A549 (cell line): ENCODE measurements at regions not wholly inside any gene's neighbourhood (a gene's known extent, or its start where the extent isn't known, plus 50 kb on each side); places are given as distances from the start of the nearest gene placed in this dataset.

Experiments
- ATAC-seq, 2 experiments: fragments of 200-7000 bp in 1 of 2; fragments of >200 bp in 1 of 2; cut with Nextera tagmentation in 1 of 2; cut with Tn5 transposase in 1 of 2; 3 replicates each; pipeline versions ENCODE4 v1.8.0 to v1.9.1; 2018 to 2020; ENCODE audit warnings: mild to moderate bottlenecking in 1 of 2, moderate library complexity in 1 of 2
- CTCF ChIA-PET: fragments of 300-600 bp; sonication (Branson Sonifier 250); formaldehyde crosslinking; extraction: SDS; loops from one replicate; lab custom pipeline; 2021; ENCODE audit warnings: antibody characterized with exemption, inconsistent platforms; lab: Yijun Ruan, JAX
- POLR2A ChIA-PET: fragments of 350-600 bp; formaldehyde crosslinking; extraction: SDS; loops from one replicate; lab custom pipeline; 2021; ENCODE audit warnings: antibody characterized with exemption, inconsistent platforms; lab: Yijun Ruan, JAX
- DNase-seq, 2 experiments: peaks; one replicate each; pipeline versions ENCODE4 v3.0.0 to v3.0.0-alpha.2; 2011 to 2016; ENCODE audit warnings: low read depth in 1 of 2, low spot score in 1 of 2
- FAIRE-seq: peaks from 2 replicates; lab custom pipeline; 2011; peaks lifted over from hg19 to GRCh38; lab: Jason Lieb, UNC
- H3K27ac ChIP-seq, 2 experiments: fragments of >200 bp; sonication (Bioruptor Twin); formaldehyde crosslinking; 3 replicates each; pipeline ENCODE4 v1.5.1; 2016 to 2017
- H3K4me1 ChIP-seq: fragments of >200 bp; sonication (Bioruptor Twin); formaldehyde crosslinking; 3 replicates; pipeline ENCODE4 v1.6.1; 2016
- H3K4me2 ChIP-seq: fragments of >200 bp; sonication (Bioruptor Twin); formaldehyde crosslinking; 3 replicates; pipeline ENCODE4 v1.6.1; 2016
- H3K4me3 ChIP-seq: fragments of >200 bp; sonication (Bioruptor Twin); formaldehyde crosslinking; 3 replicates; pipeline ENCODE4 v1.5.1; 2016
- H3K9me3 ChIP-seq: fragments of >200 bp; sonication (Bioruptor Twin); formaldehyde crosslinking; 3 replicates; pipeline ENCODE4 v1.6.1; 2016
- CBX2 ChIP-seq: fragments of 200-600 bp; sonication (generic); IDR thresholded peaks from 2 replicates; pipeline ENCODE4 v1.6.1; 2016; ENCODE audit warnings: low read depth, mild to moderate bottlenecking, borderline replicate concordance
- CBX8 ChIP-seq: fragments of 200-600 bp; sonication (generic); IDR thresholded peaks from 2 replicates; pipeline ENCODE4 v1.6.1; 2016
- EP300 ChIP-seq, 2 experiments: fragments of >200 bp; sonication (Bioruptor Twin); formaldehyde crosslinking; IDR thresholded peaks; 2 replicates in 1 of 2; 3 replicates in 1 of 2; pipeline ENCODE4 v1.6.1; 2016 to 2017
- ESRRA ChIP-seq: fragments of 150-350 bp; IDR thresholded peaks from 2 replicates; pipeline ENCODE4 v1.6.1; 2014; ENCODE audit warnings: mild to moderate bottlenecking, low read length, borderline replicate concordance
- FOXS1 ChIP-seq: fragments of 250-450 bp; sonication (Bioruptor Pico); IDR thresholded peaks from 2 replicates; pipeline ENCODE4 v1.5.0; 2020; ENCODE audit warnings: mild to moderate bottlenecking, moderate library complexity
- HDAC2 ChIP-seq: fragments of 200-600 bp; sonication (generic); IDR thresholded peaks from 2 replicates; pipeline ENCODE4 v1.6.1; 2016
- HOXA7 ChIP-seq: fragments of 250-450 bp; sonication (Bioruptor Pico); IDR thresholded peaks from 2 replicates; pipeline ENCODE4 v1.5.0; 2020; ENCODE audit warnings: mild to moderate bottlenecking, moderate library complexity
- HOXB13 ChIP-seq: fragments of 250-450 bp; sonication (Bioruptor Pico); IDR thresholded peaks from 2 replicates; pipeline ENCODE4 v1.5.0; 2020; ENCODE audit warnings: low read depth, mild to moderate bottlenecking, moderate library complexity
- HOXB5 ChIP-seq: fragments of 250-450 bp; sonication (Bioruptor Pico); IDR thresholded peaks from 2 replicates; pipeline ENCODE4 v1.5.0; 2020; ENCODE audit warnings: mild to moderate bottlenecking, moderate library complexity
- JUNB ChIP-seq: fragments of >200 bp; sonication (Bioruptor Twin); formaldehyde crosslinking; IDR thresholded peaks from 2 replicates; pipeline ENCODE4 v1.6.1; 2016
- MAFK ChIP-seq: fragments of 450-650 bp; IDR thresholded peaks from 2 replicates; pipeline ENCODE4 v1.6.1; 2014; ENCODE audit not compliant: partially characterized antibody
- NFE2L2 ChIP-seq: fragments of 150-350 bp; conservative IDR thresholded peaks from 2 replicates; pipeline ENCODE4 v1.6.1; 2014; ENCODE audit warnings: low read length
- PHF8 ChIP-seq: fragments of 200-600 bp; sonication (generic); IDR thresholded peaks from 2 replicates; pipeline ENCODE4 v1.6.1; 2016; ENCODE audit warnings: low read depth, mild to moderate bottlenecking, antibody characterized with exemption, moderate library complexity, borderline replicate concordance
- RNF2 ChIP-seq: fragments of 200-600 bp; sonication (generic); IDR thresholded peaks from 2 replicates; pipeline ENCODE4 v1.6.1; 2016; ENCODE audit warnings: low read depth, mild to moderate bottlenecking, antibody characterized with exemption, moderate library complexity, borderline replicate concordance
- TFCP2L1 ChIP-seq: fragments of 250-450 bp; sonication (Bioruptor Pico); IDR thresholded peaks from 2 replicates; pipeline ENCODE4 v1.5.0; 2021; ENCODE audit warnings: mild to moderate bottlenecking
- TP53 ChIP-seq: fragments of 250-450 bp; sonication (Bioruptor Pico); IDR thresholded peaks from 2 replicates; pipeline ENCODE4 v1.5.0; 2021; ENCODE audit warnings: mild to moderate bottlenecking, moderate library complexity
- ZC3H11A ChIP-seq: fragments of 450-650 bp; IDR thresholded peaks from 2 replicates; pipeline ENCODE4 v1.6.1; 2014; ENCODE audit warnings: antibody characterized with exemption, mild to moderate bottlenecking
- ZSCAN20 ChIP-seq: fragments of 250-450 bp; sonication (Bioruptor Pico); IDR thresholded peaks from 2 replicates; pipeline ENCODE4 v1.8.0; 2022; ENCODE audit warnings: mild to moderate bottlenecking, moderate library complexity
- WGBS: methylation state at CpG from one replicate; pipeline ENCODE4 v1.1.6; 2017; ENCODE audit errors: missing lambda C conversion rate; 5-methylcytosine and 5-hydroxymethylcytosine counted together
- TF ChIP-seq, protein P1 (sequence below): IDR thresholded peaks from 2 replicates; pipeline ENCODE4 v1.6.1; 2012
- TF ChIP-seq, protein P2 (sequence below): IDR thresholded peaks from 2 replicates; pipeline ENCODE4 v1.6.1; 2012; ENCODE audit warnings: low read depth, borderline replicate concordance
- TF ChIP-seq, protein P3 (sequence below): fragments of 250-450 bp; sonication (Bioruptor Pico); IDR thresholded peaks from 2 replicates; pipeline ENCODE4 v1.5.0; 2021; ENCODE audit warnings: mild to moderate bottlenecking, moderate library complexity, borderline replicate concordance
- TF ChIP-seq, protein P4 (sequence below): fragments of >200 bp; sonication (Bioruptor Twin); formaldehyde crosslinking; IDR thresholded peaks from 3 replicates; pipeline ENCODE4 v1.5.1; 2016
- TF ChIP-seq, protein P5 (sequence below): fragments of >200 bp; sonication (Bioruptor Twin); formaldehyde crosslinking; IDR thresholded peaks from 3 replicates; pipeline ENCODE4 v1.6.1; 2016

DNA sequence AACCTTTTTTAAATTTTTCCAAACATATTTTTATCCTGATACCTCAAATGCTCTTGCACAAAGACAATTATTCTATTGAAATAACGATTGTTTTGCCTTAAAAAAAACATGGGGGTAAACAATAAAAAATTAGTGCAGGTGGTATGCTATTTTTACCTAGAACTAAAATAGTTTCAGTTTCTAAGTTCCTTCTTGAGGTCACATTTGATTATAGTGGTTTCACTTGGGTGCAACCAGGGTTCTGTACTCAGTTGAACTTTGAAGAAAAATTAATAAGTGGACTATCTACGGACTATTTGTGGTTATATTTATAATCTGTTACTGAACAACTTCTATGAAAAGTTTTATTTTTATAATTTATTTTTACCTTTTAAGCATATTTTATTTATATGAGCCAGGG, 387.1 kb upstream of the IZUMO3 start:
- ChIA-PET POLR2A (no interaction called here), CTCF (no interaction called here)
- no peak overlapping the region for H3K27ac ChIP-seq
- DNase-seq = no peak
- H3K4me3 ChIP-seq = no peak overlapping the region
- no peak for FAIRE-seq
- no peaks in the 10 kb centered on the region for H3K9me3 ChIP-seq
- no peak for ATAC-seq
- H3K4me1 ChIP-seq = no peaks in the 10 kb centered on the region
- no peak for TF ChIP-seq TP53 (CRISPR knock-in tag)
- TF ChIP-seq ESRRA = no peak
- TF ChIP-seq RNF2 = no peak
- TF ChIP-seq MAFK = no peak
- TF ChIP-seq, protein P1, sequence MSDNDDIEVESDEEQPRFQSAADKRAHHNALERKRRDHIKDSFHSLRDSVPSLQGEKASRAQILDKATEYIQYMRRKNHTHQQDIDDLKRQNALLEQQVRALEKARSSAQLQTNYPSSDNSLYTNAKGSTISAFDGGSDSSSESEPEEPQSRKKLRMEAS = no peak
- TF ChIP-seq, protein P2, sequence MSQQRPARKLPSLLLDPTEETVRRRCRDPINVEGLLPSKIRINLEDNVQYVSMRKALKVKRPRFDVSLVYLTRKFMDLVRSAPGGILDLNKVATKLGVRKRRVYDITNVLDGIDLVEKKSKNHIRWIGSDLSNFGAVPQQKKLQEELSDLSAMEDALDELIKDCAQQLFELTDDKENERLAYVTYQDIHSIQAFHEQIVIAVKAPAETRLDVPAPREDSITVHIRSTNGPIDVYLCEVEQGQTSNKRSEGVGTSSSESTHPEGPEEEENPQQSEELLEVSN = no peak
- no peak for TF ChIP-seq NFE2L2
- TF ChIP-seq TFCP2L1 (CRISPR knock-in tag) = no peak
- TF ChIP-seq, protein P3, sequence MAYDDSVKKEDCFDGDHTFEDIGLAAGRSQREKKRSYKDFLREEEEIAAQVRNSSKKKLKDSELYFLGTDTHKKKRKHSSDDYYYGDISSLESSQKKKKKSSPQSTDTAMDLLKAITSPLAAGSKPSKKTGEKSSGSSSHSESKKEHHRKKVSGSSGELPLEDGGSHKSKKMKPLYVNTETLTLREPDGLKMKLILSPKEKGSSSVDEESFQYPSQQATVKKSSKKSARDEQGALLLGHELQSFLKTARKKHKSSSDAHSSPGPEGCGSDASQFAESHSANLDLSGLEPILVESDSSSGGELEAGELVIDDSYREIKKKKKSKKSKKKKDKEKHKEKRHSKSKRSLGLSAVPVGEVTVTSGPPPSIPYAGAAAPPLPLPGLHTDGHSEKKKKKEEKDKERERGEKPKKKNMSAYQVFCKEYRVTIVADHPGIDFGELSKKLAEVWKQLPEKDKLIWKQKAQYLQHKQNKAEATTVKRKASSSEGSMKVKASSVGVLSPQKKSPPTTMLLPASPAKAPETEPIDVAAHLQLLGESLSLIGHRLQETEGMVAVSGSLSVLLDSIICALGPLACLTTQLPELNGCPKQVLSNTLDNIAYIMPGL (CRISPR knock-in tag) = no peak
- 3% methylated on average over 2 of the region's 2 CpGs for WGBS
- no peak overlapping the region for H3K4me2 ChIP-seq

DNA sequence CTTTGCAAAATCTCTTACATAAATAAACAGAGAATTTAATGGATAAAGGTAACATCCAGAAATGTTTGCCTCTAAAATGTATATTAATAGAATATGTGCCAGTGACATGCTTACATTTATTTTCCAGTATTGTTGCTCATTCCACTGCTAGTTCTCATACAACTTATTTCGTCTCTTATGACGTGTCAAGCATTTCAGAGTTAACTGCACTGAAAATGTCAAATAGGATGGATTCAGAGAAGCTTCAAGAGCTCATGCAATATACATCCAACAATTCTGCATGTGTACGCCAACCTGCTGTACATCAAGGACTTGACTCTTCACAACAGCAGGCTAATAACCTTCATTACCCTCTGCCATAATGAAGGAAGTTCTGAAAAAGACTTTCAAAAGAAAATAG, 386.2 kb upstream of the IZUMO3 start:
- no peak for DNase-seq
- no peak for FAIRE-seq
- no peak overlapping the region for H3K4me2 ChIP-seq
- no peaks in the 10 kb centered on the region for H3K4me1 ChIP-seq
- POLR2A ChIA-PET = no interaction called here
- TF ChIP-seq TP53 (CRISPR knock-in tag) = no peak
- TF ChIP-seq HDAC2 = no peak
- TF ChIP-seq HOXB5 (CRISPR knock-in tag) = no peak
- TF ChIP-seq, protein P1 = no peak
- TF ChIP-seq, protein P2 = no peak
- TF ChIP-seq, protein P4, sequence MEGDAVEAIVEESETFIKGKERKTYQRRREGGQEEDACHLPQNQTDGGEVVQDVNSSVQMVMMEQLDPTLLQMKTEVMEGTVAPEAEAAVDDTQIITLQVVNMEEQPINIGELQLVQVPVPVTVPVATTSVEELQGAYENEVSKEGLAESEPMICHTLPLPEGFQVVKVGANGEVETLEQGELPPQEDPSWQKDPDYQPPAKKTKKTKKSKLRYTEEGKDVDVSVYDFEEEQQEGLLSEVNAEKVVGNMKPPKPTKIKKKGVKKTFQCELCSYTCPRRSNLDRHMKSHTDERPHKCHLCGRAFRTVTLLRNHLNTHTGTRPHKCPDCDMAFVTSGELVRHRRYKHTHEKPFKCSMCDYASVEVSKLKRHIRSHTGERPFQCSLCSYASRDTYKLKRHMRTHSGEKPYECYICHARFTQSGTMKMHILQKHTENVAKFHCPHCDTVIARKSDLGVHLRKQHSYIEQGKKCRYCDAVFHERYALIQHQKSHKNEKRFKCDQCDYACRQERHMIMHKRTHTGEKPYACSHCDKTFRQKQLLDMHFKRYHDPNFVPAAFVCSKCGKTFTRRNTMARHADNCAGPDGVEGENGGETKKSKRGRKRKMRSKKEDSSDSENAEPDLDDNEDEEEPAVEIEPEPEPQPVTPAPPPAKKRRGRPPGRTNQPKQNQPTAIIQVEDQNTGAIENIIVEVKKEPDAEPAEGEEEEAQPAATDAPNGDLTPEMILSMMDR = no peak
- no peak for TF ChIP-seq CBX8
- TF ChIP-seq HOXB13 (CRISPR knock-in tag) = no peak
- TF ChIP-seq RNF2 = no peak
- TF ChIP-seq ZSCAN20 (CRISPR knock-in tag) = no peak
- no peak for TF ChIP-seq EP300 (IDR thresholded peaks at IDR 0.05)
- no peak for TF ChIP-seq CBX2
- TF ChIP-seq FOXS1 (CRISPR knock-in tag) = no peak
- TF ChIP-seq NFE2L2 = no peak
- no peak for TF ChIP-seq PHF8
- H3K27ac ChIP-seq = no peak overlapping the region
- no peak overlapping the region for H3K4me3 ChIP-seq
- WGBS = 18% methylated on average over 3 of the region's 3 CpGs
- no peak for ATAC-seq
- H3K9me3 ChIP-seq = no peaks in the 10 kb centered on the region
- CTCF ChIA-PET = no interaction called here

DNA sequence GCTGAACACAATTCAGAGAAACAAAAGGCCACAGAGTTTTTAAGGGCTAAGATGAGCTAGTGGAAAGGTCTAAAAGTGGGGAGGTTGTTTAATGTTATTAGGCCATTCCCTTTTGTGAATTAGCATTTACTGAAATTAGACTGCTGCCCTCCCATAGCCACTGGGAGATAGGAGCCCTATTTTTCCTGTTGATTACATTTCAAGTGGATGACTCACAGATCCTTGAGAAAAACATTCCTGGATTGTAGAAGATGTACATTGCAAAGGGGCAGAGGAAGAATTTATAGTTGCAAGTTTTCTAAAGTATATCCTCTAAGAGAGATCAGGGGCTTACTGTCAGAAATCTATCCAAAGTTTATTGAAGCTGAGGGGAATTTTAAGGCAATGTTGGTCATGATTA, 367.1 kb upstream of the IZUMO3 start:
- ATAC-seq (no peak), DNase-seq (no peak), FAIRE-seq (no peak)
- Histone ChIP-seq H3K4me3 (no peak overlapping the region), H3K27ac (no peak overlapping the region), H3K4me1 (no peaks in the 10 kb centered on the region), H3K9me3 (no peaks in the 10 kb centered on the region), H3K4me2 (no peak overlapping the region)
- no peak for TF ChIP-seq JUNB
- TF ChIP-seq, protein P2 = no peak
- TF ChIP-seq ZC3H11A = no peak
- TF ChIP-seq, protein P5, sequence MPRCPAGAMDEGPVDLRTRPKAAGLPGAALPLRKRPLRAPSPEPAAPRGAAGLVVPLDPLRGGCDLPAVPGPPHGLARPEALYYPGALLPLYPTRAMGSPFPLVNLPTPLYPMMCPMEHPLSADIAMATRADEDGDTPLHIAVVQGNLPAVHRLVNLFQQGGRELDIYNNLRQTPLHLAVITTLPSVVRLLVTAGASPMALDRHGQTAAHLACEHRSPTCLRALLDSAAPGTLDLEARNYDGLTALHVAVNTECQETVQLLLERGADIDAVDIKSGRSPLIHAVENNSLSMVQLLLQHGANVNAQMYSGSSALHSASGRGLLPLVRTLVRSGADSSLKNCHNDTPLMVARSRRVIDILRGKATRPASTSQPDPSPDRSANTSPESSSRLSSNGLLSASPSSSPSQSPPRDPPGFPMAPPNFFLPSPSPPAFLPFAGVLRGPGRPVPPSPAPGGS = no peak
- no peak for TF ChIP-seq HOXA7
- no peak for TF ChIP-seq NFE2L2
- ChIA-PET CTCF (no interaction called here), POLR2A (no interaction called here)
